GM21515 (cell line): ENCODE measurements at regions not wholly inside any gene's neighbourhood (a gene's known extent, or its start where the extent isn't known, plus 50 kb on each side); places are given as distances from the start of the nearest gene placed in this dataset.
"Not testable (repeated sequence)": the region's sequence is repeated elsewhere in the genome, so short reads cannot be mapped to it uniquely, and the experiment has no call there.

Experiments
- ATAC-seq: cut with Tn5 transposase; IDR thresholded peaks from one replicate; pipeline ENCODE4 v1.9.1; 2021; ENCODE audit not compliant: unreplicated experiment

- ATAC-seq, result no peak
Observed at GRCh38 chr4:65265526-65265925, 404.8 kb downstream of the EPHA5 start.

GRCh38 chr4:65259296-65259695, 411.0 kb downstream of the EPHA5 start:
- no peak for ATAC-seq

- ATAC-seq, result no peak
Observed at GRCh38 chr4:65250916-65251315, 419.4 kb downstream of the EPHA5 start.

- ATAC-seq, result no peak
Observed at GRCh38 chr4:65249111-65249510, 421.2 kb downstream of the EPHA5 start.

- ATAC-seq, result no peak
Observed at GRCh38 chr4:65242156-65242846, 428.0 kb downstream of the EPHA5 start.

- ATAC-seq, result no peak
Observed at GRCh38 chr4:65241257-65241997, 428.9 kb downstream of the EPHA5 start.

- no peak for ATAC-seq
Observed at GRCh38 chr4:65234061-65234460, 436.2 kb downstream of the EPHA5 start.

GRCh38 chr4:65227628-65228027, 442.7 kb downstream of the EPHA5 start:
- no peak for ATAC-seq

- no peak for ATAC-seq
Observed at GRCh38 chr4:65223601-65224000, 446.7 kb downstream of the EPHA5 start.

- not testable (repeated sequence) for ATAC-seq
Observed at GRCh38 chr4:65223074-65223473, 447.2 kb downstream of the EPHA5 start.

- ATAC-seq, result no peak
Observed at GRCh38 chr4:65217179-65217578, 453.1 kb downstream of the EPHA5 start.

GRCh38 chr4:65202853-65203236, 467.4 kb downstream of the EPHA5 start:
- ATAC-seq, result no peak

GRCh38 chr4:65202165-65202852, 468.0 kb downstream of the EPHA5 start:
- no peak for ATAC-seq

- ATAC-seq, result no peak
Observed at GRCh38 chr4:65195666-65196065, 474.6 kb downstream of the EPHA5 start.

- no peak for ATAC-seq
Observed at GRCh38 chr4:65195002-65195401, 475.3 kb downstream of the EPHA5 start.

GRCh38 chr4:65193985-65194384, 476.3 kb downstream of the EPHA5 start:
- ATAC-seq, result no peak

- no peak for ATAC-seq
Observed at GRCh38 chr4:65190780-65191179, 479.5 kb downstream of the EPHA5 start.

GRCh38 chr4:65175585-65175984, 494.7 kb downstream of the EPHA5 start:
- ATAC-seq, result no peak

GRCh38 chr4:65170768-65171514, 499.3 kb downstream of the EPHA5 start:
- ATAC-seq, result no peak

GRCh38 chr4:65167719-65168118, 502.6 kb downstream of the EPHA5 start:
- ATAC-seq, result no peak

- ATAC-seq, result no peak
Observed at GRCh38 chr4:65152205-65152604, 518.1 kb downstream of the EPHA5 start.
